HG03439 (cell line): ENCODE measurements at regions not wholly inside any gene's neighbourhood (a gene's known extent, or its start where the extent isn't known, plus 50 kb on each side); places are given as distances from the start of the nearest gene placed in this dataset.

Experiments used
- ATAC-seq: cut with Tn5 transposase; IDR thresholded peaks from one replicate; pipeline ENCODE4 v1.9.1; 2021; ENCODE audit warnings: mild to moderate bottlenecking, moderate library complexity; ENCODE audit not compliant: unreplicated experiment

DNA sequence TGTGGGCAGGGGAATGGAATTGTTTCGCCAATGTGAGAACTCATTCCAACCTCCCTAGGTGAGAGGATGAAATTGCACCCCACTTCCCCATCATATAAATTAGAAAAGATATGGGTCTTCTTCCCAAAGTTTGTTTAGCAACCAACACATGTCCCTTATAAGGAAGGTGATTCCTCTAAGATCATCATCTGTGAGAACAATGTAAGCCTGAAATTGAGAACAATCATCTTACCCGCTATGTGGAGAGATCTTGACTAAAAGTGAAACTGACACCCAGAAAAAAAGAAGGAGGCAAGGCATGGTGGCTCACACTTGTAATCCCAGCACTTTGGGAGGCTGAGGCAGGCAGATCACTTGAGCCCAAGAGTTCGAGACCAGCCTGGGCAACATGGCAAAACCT, 173.2 kb upstream of the HMGA2 start:
- ATAC-seq, result no peak

DNA sequence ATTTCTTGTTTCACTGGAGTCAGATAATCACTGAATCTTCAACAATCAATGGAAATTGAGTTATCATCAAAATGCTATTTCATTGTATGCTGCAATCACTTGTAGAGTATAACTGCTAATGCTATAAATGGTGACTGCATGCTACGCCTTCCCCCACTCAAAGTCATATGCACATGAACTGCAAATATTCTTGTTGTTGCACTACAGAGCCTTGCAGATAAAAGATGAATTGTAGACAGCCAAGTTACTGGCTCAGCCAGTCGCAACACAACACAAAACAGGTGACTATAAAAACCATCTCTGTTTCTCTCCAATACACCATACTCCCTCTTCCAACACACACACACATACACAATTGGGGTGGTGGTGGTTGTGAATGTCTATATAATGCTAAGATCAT, 171.0 kb upstream of the HMGA2 start:
- ATAC-seq, result no peak

DNA sequence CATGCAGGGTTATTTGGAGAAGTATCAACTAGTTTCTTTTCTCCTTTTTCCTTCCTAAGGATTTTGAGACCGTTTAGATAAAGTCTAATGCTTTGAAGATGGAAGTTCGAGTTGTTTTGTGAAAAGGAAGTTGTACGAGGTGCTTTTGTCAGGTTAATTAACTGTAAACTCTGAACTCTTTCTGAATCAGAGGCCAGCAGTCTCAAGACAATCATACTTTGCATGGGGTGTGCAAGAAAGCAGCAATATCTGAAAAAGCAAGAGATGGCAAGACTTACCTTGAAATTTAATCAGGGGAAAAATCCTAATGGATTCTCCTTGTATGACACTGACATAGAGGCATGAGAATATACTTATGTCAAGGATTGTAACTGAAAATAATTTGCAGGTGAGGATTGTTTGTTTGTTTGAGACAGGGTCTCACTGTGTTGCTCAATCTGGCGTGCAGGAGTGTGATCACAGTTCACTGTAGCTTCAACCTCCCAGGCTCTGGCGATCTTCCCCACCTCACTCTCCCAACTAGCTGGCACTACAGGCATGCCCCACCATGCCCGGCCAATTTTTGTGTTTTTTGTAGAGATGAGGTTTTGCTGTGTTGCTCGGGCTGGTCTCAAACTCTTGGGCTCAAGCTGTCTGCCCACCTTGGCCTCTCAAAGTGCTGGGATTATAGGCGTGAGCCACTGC, 170.2 kb upstream of the HMGA2 start:
- no peak for ATAC-seq

DNA sequence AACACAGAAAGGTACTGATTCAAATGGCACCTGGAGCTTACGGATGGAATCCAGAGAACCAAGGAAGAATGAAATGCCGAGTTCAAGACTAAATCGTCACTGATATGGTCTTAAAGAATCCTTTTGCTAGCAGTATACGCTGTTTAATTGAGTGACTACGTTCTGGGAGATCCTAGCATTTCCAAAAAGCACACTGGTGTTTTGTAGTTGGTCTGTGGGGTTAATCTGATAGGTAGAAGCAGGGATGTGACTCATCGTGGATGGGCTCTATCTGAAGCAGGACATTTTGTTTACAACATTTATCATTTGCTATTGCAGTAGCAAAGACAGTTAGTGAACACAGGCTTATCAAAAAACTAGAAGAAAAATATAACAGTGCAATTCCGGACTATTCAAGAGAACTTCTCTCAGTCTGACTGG, 169.2 kb upstream of the HMGA2 start:
- no peak for ATAC-seq

DNA sequence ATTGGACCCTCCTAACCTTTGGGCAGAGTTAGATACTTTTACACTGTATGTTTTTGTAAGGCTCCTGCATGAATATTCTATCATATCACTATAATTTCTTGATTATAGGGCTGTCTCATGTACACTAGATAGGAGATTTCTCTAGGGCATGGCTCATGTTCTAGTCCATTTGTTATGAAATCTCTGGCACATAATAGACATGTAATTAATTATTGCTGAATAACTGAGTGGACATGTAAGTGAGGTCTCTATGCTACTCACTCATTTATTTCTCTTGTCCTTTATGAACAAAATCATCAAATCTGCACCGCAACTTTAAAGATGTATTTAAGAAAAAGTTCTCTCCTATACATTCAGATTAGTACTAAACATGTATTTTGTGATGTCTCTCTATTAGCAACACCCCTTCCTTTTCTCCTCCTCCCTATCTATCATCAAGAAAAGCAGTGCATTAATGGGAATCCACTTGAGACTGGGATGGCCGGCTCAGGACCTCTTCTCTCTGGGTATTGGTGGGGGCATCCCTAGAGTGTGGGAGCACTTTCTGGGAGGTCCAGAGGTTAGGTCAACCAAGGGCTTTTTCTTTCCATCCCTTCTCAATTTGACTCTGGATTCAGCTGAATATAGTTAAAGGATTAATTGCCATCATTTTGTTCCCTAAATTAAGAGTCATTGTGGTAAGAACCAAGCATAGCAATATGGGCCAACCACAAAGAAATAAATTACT, 168.0 kb upstream of the HMGA2 start:
- ATAC-seq, result no peak

DNA sequence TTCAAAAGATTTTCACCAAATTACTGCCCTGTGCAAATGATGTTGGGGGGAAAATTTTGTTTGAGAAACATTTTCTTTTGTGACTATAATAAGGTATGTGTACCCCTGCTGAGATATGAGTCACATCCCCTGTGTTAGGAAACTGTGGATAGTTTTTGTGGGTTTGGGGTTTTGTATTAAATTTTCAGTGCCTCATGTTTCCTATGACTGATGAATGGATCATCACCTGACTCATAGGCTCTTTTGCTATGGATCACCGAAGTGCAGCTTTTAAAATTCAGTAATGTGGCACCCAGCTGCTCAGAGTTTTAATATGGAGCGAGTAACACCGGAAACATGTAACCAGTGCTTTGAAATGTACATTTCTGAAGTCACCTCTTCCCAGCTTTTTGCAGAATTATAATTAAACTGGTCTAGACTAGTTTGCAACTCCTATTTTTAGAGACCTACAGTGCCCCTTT, 167.4 kb upstream of the HMGA2 start:
- no peak for ATAC-seq

DNA sequence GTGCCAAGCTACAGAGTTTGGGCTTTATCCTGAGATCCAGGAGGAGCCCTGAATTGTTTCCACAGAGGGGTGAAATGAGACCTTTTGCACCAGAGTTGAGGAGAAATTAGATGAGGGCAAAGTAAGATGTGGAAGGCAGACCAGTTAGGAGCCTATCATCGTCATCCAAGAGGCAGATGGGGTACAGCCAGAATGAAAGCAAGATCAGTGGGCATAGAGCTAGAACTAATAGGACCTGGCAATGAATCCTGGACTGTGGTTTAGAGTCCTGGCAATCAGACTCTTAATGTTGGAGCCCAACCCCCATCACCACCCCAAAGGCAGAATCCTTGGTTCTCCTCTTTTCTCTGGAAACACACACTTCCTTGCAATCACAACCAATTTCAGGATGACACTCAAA, 166.6 kb upstream of the HMGA2 start:
- ATAC-seq, result no peak

DNA sequence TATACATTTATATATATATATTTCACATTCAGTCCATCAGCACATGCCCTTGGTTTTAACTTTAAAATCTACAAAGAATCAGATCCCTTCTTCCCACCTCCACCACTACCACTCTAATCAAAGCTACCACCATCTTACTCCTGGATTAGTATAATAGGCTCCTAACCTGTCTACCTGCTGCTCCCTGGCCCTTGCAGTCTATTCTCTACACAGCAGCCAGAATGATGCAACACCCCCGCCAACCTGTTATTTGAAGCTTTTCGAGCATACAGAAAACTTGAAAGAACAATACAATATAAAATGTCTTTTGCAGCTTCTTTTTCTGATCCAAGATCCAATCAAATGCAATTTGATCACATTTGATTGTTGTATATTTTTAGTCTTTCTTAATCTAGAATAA, 165.9 kb upstream of the HMGA2 start:
- no peak for ATAC-seq

DNA sequence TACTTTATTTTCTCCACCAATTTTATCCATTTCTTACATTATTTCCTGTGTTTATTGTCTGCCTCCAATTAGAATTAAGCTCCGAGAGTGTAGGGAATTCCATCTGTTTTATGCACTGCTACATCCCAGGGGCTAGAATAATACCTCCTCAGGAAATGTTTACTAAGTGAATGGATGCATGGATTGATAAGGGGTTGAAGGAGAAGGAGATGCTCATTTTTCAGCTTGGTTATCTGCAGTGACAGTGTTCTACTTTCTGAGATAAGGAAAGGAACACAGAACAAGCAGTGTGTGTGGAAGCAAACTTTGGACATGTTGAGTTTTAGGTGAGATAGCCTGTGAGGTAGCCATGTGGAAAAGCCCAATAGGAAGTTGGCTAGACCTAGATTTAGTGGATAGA, 164.6 kb upstream of the HMGA2 start:
- no peak for ATAC-seq

DNA sequence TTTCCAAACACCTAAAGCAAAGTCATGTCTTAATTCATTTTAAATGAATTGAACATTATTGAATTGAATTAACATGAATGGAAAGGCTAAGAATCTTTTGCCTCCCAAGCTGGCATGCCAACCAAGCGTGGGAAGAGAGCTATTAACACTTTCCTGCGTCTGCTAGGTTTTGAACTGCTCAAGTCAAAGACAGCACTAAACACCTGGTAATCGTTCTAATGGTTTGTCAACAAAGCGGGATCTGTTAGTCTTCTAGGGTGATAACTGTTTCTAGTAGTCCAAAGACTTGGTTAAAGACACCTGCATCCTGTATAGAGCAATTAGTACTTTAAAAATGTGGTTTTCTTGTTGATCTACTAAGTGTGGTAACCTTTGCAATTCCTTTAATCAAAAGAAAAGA, 164.2 kb upstream of the HMGA2 start:
- no peak for ATAC-seq

DNA sequence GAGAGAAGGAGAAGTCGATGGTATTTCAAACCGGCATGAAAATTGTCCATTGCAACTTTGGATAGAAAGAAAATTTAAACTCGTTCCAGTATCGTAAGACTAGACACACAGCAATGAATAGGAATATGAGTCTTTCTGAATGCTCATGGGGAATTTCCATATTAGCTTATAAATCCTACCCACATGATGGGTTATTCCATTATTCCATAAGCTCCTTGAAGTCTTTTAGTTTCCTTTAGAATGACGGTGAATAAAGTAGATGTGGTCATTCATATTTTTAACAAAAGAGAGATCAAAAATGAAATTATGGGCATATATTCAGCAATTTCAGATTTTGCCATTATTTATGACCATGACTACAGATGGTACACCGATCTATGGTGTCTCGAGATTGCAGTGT, 163.4 kb upstream of the HMGA2 start:
- ATAC-seq, result no peak

DNA sequence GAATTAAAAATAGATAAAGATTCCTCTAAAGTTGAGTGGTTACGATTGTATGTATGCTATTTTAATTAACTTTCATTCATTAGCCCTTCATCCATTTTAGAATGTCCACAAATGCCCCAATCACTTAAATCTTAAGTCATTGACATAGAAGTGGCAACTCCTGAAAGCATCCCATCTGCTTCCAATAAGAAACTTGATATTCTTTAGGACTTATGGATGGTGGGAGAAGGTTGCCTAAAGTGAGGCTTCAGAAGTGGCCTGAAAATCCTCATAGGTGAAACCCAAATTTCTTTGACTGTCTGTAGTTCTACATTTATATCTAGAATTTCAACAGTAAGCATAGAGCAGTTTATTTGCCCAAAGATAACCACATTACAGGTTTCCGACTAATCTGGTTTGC, 161.7 kb upstream of the HMGA2 start:
- ATAC-seq, result no peak

DNA sequence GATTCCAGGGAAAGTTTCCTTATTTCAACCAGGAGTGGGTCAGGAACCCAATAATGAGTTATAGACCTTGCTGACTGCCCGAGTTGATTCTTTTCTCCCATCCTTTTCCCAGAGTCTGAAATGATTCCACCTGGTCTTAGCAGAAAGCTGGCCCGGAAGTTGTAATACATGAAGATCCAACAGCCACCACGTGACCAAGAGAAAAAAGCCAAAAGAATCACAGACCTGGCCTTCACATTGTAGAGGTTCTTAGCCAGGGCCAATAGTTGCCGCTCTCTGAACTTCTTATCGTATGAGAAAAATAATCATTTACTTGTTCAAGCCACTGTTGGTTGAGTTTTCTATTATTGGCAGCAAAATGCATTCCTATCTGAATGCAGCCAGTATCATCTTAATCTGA, 161.2 kb upstream of the HMGA2 start:
- no peak for ATAC-seq

DNA sequence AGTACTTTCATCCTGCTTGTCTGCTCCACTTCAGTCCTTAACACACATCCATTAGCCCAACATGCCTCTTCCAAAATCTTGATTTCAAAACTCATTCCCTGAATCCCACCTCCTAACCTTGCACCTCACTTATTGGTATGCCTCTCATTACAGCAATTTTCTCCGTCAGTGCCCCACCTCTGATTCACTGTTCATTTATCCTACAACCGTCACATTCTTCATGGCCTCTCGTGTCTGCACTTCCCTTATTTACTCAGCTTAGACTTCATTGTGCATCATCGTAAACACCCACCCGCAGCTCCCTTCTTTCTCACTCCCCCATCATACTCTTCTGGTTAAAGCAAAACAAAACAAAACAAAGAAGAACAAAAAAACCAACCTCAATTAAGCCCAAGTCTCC, 160.6 kb upstream of the HMGA2 start:
- no peak for ATAC-seq

DNA sequence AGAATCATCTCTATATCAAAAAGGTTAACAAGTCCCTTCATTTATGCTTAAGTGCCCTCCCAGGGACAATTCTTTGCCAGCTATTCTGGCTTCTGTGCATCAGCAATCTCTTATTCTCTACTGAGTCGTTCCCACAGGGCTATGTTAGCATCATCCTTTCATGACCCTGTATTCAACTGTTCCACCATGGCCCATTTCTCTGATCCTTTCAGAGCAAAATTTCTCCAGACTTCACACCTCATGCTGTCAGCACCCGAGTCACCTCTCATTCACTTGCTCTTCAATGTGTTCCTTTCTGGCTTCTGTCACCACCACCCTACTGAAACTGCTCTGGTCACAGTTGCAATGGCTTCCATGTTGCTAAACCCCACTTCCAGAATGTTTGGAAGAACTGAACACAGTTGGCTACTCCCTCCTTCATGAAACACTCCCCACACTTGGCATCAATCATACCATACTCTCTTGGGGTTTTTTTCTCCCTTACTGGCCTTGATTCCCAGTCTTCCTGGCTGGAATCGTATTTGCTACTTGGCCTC, 159.5 kb upstream of the HMGA2 start:
- ATAC-seq, result no peak

DNA sequence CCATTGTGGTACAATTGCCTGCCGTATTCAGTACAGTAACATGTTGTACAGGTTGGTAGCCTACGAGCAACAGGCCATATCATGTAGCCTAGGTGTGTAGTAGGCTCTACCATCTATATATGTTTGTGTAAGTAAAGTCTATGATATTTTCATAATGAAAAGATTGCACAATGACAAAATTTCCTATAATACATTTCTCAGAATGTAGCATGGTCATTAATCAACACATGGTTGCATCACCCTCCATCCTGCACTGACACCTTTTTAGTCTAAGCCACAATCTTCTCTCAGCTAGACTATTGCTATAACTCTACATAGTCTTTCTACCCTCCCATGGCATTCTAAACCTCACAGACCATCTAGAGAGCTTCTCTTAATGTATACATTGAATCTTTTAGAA, 158.5 kb upstream of the HMGA2 start:
- ATAC-seq, result no peak

DNA sequence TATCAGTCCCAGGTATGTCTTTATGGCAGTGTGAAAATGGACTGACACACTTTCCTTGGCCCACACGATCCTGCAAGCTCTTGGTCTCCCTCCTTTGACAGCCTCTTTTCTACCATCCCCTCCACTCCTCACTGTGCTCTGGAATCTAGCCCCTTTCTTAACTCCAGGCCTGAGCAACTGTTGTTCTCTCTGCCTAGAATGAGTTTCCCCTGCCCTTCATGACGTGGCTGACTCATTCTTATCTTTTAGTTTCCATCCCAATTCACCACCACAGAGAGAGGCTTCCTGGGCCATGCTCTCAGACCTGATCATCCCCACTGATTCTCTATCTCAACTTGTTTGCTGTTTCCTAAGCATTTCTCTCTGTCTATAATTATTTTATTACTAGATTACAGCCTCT, 157.4 kb upstream of the HMGA2 start:
- no peak for ATAC-seq

DNA sequence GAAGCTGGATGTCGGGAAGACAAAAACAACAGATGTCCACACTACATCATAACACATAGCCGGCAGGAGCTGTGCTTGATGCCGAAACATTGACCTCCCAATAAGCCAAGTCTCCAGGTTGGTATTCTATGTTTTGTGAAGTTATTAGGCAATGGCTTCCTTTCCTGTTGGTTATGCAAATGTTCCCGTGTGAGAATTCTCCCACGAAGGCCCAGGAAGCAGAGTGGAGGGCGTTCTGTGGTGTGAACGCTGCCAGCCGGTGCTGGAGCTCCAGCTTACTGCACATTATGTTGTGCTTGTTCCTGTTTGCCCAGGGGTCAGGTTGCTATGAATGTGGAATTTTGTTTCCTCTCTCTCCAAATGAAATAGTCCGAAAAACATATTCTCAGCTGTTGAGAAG, 156.4 kb upstream of the HMGA2 start:
- no peak for ATAC-seq

DNA sequence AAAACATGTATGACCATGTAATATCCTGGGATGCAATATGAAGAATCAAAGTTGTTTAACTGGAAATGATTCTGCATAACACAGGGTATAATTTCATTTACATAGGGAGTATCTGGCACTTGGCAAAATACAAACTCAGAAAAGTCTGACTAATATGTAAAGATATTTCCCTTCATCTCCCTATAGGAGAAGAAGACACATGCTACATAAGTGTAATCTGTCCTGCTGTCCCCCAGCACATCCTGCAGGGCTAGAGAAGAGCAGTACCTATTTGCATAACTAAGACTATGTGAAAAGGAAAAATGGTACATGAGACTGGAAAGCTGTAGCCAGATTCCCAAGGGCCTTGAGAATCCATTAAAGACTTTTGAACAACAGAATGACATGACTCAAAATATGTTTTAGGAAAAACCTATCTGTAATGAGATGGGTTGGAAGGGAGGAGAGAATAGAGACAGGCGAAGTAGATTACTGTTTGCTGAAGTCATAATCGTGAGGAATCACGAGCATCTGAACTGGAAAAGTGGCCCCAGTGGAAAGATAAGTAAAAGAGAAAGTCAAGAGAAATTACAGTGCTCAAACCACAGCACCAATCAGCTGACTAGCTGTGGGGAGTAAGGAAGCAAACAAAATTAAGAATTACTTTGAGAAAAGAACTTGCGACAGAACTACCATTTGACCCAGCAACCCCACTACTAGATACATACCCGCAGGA, 155.1 kb upstream of the HMGA2 start:
- no peak for ATAC-seq

DNA sequence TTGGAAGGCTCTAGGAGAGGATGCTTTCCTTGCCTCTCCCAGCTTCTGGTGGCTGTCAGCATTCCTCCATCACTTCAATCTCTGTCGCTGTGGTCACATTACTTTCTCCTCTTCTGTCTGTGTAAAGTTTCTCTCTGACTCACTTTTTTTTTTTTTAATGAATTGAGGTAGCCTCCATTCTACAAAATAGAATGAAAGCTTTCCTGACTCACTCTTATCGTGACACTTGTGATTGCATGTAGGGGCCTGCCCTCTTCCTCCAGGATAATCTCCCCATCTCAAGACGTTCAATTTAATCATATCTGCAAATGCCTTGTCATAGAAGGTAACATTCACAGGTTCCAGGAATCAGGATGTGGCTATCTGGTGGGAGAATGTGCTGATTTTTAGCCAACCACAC, 153.5 kb upstream of the HMGA2 start:
- ATAC-seq, result no peak

DNA sequence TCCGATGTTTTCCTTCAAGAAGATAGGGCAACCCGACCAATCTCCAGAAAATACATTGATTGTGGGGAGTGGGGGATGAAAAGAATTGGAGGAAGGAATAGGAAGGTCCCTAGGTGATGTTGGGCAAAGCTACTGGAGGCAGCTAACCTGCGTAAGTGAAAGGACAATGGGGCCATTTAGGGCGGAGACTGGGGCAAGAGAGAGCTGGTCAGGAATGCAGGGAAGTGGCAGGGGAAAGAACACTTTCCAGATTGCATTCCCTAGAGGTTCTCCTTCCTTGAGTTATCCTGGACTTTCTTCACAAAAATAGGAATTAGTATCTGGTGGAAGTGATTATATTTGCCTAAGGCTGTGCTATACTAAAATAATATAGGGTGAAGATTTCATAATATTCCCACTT, 151.8 kb upstream of the HMGA2 start:
- no peak for ATAC-seq

DNA sequence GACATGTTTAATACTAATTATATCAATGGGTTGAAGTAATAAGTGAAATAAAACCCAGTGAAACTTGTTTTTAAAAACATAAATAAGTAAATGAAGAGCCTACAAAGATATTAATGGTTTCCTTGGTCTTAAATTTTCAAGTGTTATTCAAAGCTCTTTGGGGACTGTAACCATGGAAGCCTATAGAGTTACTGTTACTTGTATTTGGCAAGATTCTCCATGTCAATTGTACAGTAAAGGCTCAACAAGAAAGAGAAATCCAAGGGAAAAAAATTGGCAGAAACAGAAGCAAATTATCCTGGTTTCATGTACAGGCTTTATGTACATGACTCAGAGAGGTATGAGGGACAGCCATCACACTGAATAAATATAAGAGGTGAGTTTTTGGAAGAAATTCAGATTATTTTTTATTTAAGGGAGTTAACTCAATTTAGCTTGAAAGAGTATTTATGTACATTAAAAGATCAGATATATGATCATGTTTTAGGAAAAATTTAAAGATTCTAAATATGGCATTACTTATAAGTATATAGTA, 151.1 kb upstream of the HMGA2 start:
- ATAC-seq, result no peak
